ENCODE measurements at regions not wholly inside any gene's neighbourhood (a gene's known extent, or its start where the extent isn't known, plus 50 kb on each side); places are given as distances from the start of the nearest gene placed in this dataset.

DNA sequence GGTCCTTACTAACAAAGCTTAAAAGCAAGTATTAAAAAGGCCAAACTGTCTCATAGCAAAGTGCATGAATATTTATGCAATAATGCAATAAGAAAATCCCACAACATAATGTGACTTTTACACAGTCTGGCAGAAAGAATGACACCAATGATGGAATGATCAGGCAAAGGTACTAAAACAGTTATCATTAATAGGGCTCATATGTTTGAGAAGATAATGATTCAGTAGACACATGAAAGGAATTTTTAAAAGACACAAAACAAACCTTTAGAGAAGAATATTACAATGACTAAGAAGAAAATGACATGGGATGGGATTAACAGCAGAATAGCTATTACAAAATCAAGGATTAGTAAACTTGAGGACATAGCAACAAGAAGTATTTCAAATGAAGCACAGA lies 1411.2 kb upstream of the TMEM132C start:
- Histone ChIP-seq H3K27ac (ENCODE audit: low read depth, low read length) (no peak overlapping the region), H3K36me3 (ENCODE audit: low read length) (no peaks in the 10 kb centered on the region), H3K79me2 (ENCODE audit: insufficient read depth, low read length) (no peaks in the 10 kb centered on the region), H3K9me3 (ENCODE audit: insufficient read depth, low read length) (no peaks in the 10 kb centered on the region), H3K9ac (ENCODE audit: low read length) (no peak overlapping the region), H3K4me2 (ENCODE audit: low read depth, low read length, poor library complexity, severe bottlenecking) (no peak overlapping the region), H4K20me1 (ENCODE audit: low read depth, low read length) (no peaks in the 10 kb centered on the region), H3F3A (ENCODE audit: insufficient read depth) (no peaks in the 10 kb centered on the region), H3K9me2 (replicated peaks; ENCODE audit: insufficient read depth, low read length) (no peaks in the 10 kb centered on the region), H3K27me3 (ENCODE audit: low read length) (no peaks in the 10 kb centered on the region), H3K4me3 (ENCODE audit: insufficient read depth, low read length, poor library complexity, severe bottlenecking) (no peak overlapping the region), H2AFZ (ENCODE audit: low read depth, low read length, severe bottlenecking) (no peak overlapping the region)
- TF ChIP-seq, protein P1, sequence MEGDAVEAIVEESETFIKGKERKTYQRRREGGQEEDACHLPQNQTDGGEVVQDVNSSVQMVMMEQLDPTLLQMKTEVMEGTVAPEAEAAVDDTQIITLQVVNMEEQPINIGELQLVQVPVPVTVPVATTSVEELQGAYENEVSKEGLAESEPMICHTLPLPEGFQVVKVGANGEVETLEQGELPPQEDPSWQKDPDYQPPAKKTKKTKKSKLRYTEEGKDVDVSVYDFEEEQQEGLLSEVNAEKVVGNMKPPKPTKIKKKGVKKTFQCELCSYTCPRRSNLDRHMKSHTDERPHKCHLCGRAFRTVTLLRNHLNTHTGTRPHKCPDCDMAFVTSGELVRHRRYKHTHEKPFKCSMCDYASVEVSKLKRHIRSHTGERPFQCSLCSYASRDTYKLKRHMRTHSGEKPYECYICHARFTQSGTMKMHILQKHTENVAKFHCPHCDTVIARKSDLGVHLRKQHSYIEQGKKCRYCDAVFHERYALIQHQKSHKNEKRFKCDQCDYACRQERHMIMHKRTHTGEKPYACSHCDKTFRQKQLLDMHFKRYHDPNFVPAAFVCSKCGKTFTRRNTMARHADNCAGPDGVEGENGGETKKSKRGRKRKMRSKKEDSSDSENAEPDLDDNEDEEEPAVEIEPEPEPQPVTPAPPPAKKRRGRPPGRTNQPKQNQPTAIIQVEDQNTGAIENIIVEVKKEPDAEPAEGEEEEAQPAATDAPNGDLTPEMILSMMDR (IDR thresholded peaks at IDR 0.05; ENCODE audit: insufficient read depth, low read length, poor library complexity, severe bottlenecking) = no peak
- TF ChIP-seq EZH2phosphoT487 (conservative IDR thresholded peaks at IDR 0.05; ENCODE audit: low read length) = no peak

DNA sequence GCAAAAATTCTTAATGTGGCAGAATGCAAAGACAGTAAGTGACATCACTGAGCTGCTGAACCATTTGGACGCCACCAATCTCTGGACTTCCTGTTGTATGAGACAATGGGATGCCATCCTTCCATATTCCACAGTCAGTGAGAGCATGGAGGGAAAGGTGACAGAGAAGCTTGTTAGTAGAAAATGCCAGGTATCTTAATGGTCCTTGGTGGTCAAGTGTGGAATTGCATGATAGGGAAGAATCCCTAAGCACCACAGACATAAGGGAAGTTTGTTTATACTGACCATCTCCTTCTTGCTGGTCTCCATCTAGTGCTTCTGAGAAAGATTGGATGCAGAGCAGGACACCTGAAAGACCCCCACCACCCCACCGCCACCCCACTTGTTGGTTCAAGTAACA lies 1410.0 kb upstream of the TMEM132C start:
- no peaks in the 10 kb centered on the region for H3K9me3 ChIP-seq (ENCODE audit: insufficient read depth, low read length)
- H3K4me2 ChIP-seq (ENCODE audit: low read depth, low read length, poor library complexity, severe bottlenecking) = no peak overlapping the region
- no peaks in the 10 kb centered on the region for H3F3A ChIP-seq (ENCODE audit: insufficient read depth)
- no peaks in the 10 kb centered on the region for H3K9me2 ChIP-seq (replicated peaks; ENCODE audit: insufficient read depth, low read length)
- TF ChIP-seq, protein P1 (IDR thresholded peaks at IDR 0.05; ENCODE audit: insufficient read depth, low read length, poor library complexity, severe bottlenecking) = no peak
- TF ChIP-seq EZH2phosphoT487 (conservative IDR thresholded peaks at IDR 0.05; ENCODE audit: low read length) = no peak
- no peak overlapping the region for H3K27ac ChIP-seq (ENCODE audit: low read depth, low read length)
- H3K9ac ChIP-seq (ENCODE audit: low read length) = no peak overlapping the region
- H3K27me3 ChIP-seq (ENCODE audit: low read length) = no peaks in the 10 kb centered on the region
- no peaks in the 10 kb centered on the region for H3K79me2 ChIP-seq (ENCODE audit: insufficient read depth, low read length)
- no peak overlapping the region for H3K4me3 ChIP-seq (ENCODE audit: insufficient read depth, low read length, poor library complexity, severe bottlenecking)
- H4K20me1 ChIP-seq (ENCODE audit: low read depth, low read length) = no peaks in the 10 kb centered on the region
- H2AFZ ChIP-seq (ENCODE audit: low read depth, low read length, severe bottlenecking) = no peak overlapping the region
- H3K36me3 ChIP-seq (ENCODE audit: low read length) = no peaks in the 10 kb centered on the region

DNA sequence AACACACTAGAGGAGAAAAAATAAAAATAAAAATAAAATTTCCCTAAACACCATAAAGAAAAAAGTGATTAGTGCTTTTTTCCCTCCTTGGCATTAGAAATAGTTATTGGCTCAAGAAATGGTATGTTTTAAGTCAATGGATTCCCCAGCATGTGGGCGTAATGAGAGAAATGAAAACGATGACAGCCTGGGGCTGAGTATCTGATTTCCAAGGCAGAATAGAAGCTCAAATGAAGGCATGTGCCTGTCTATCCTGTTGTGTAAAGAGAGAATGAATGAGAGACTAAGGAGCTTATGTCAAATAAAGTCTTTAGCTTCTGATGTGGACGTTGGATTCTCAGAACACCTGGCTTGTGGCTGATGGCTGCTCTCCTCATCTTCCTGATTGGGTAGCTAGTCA lies 1408.4 kb upstream of the TMEM132C start:
- H3K27ac ChIP-seq (ENCODE audit: low read depth, low read length) = no peak overlapping the region
- no peaks in the 10 kb centered on the region for H3K79me2 ChIP-seq (ENCODE audit: insufficient read depth, low read length)
- no peak overlapping the region for H3K9ac ChIP-seq (ENCODE audit: low read length)
- H3K4me3 ChIP-seq (ENCODE audit: insufficient read depth, low read length, poor library complexity, severe bottlenecking) = no peak overlapping the region
- H2AFZ ChIP-seq (ENCODE audit: low read depth, low read length, severe bottlenecking) = no peak overlapping the region
- H3K9me3 ChIP-seq (ENCODE audit: insufficient read depth, low read length) = no peaks in the 10 kb centered on the region
- TF ChIP-seq, protein P1 (IDR thresholded peaks at IDR 0.05; ENCODE audit: insufficient read depth, low read length, poor library complexity, severe bottlenecking) = no peak
- no peak for TF ChIP-seq EZH2phosphoT487 (conservative IDR thresholded peaks at IDR 0.05; ENCODE audit: low read length)
- H3K9me2 ChIP-seq (replicated peaks; ENCODE audit: insufficient read depth, low read length) = no peaks in the 10 kb centered on the region
- no peaks in the 10 kb centered on the region for H3K27me3 ChIP-seq (ENCODE audit: low read length)
- no peak overlapping the region for H3K4me2 ChIP-seq (ENCODE audit: low read depth, low read length, poor library complexity, severe bottlenecking)
- H3K36me3 ChIP-seq (ENCODE audit: low read length) = no peaks in the 10 kb centered on the region
- H4K20me1 ChIP-seq (ENCODE audit: low read depth, low read length) = no peaks in the 10 kb centered on the region
- H3F3A ChIP-seq (ENCODE audit: insufficient read depth) = no peaks in the 10 kb centered on the region
